ENCODE measurements at regions not wholly inside any gene's neighbourhood (a gene's known extent, or its start where the extent isn't known, plus 50 kb on each side); places are given as distances from the start of the nearest gene placed in this dataset.

GRCh38 chr5:118121258-118121657, 867.1 kb downstream of the DTWD2 start:
- TF ChIP-seq CTCF (optimal IDR thresholded peaks at IDR 0.05 in 1 of 3, IDR thresholded peaks at IDR 0.05 in 1 of 3, conservative IDR thresholded peaks at IDR 0.05 in 1 of 3; ENCODE audit: extremely low read depth in 1 of 3, insufficient read depth in 2 of 3, low read length in 3 of 3) (no peak), EZH2 (IDR thresholded peaks at IDR 0.05; ENCODE audit: low read length) (no peak)

Measured in keratinocyte (primary cell).